WTC11 (cell line): ENCODE measurements at regions not wholly inside any gene's neighbourhood (a gene's known extent, or its start where the extent isn't known, plus 50 kb on each side); places are given as distances from the start of the nearest gene placed in this dataset.

Experiments
- ATAC-seq: fragments of 200-7000 bp; cut with Tn5 transposase; 2 replicates; pipeline ENCODE4 v1.10.0; 2021; ENCODE audit warnings: mild to moderate bottlenecking, moderate library complexity
- CTCF ChIA-PET: fragments of 300-600 bp; sonication (Branson Sonifier 250); formaldehyde crosslinking; loops from one replicate; lab custom pipeline; 2021; ENCODE audit warnings: antibody characterized with exemption; lab: Charles Lee
- POLR2A ChIA-PET: fragments of 350-600 bp; sonication (Branson Sonifier 250); formaldehyde crosslinking; loops from one replicate; lab custom pipeline; 2021; ENCODE audit warnings: antibody characterized with exemption; lab: Charles Lee
- DNase-seq: peaks from one replicate; pipeline ENCODE4 v3.0.0; 2021; ENCODE audit warnings: low spot score
- H3K27ac Mint-ChIP-seq: 2 replicates; pipeline ENCODE4 v1.8.0; 2021; ENCODE audit warnings: mixed read lengths
- H3K27me3 Mint-ChIP-seq: 2 replicates; pipeline ENCODE4 v1.8.0; 2021; ENCODE audit warnings: low read depth, mild to moderate bottlenecking, moderate library complexity, mixed read lengths
- H3K36me3 Mint-ChIP-seq: 2 replicates; pipeline ENCODE4 v1.8.0; 2021; ENCODE audit warnings: mixed read lengths
- H3K4me1 Mint-ChIP-seq: 2 replicates; pipeline ENCODE4 v1.8.0; 2022; ENCODE audit warnings: mixed read lengths
- H3K4me3 Mint-ChIP-seq: 2 replicates; pipeline ENCODE4 v1.8.0; 2021; ENCODE audit warnings: mild to moderate bottlenecking, moderate library complexity, mixed read lengths
- H3K9me3 Mint-ChIP-seq: 2 replicates; pipeline ENCODE4 v1.8.0; 2021; ENCODE audit warnings: mixed read lengths
- ATF1 ChIP-seq: sonication (generic); formaldehyde crosslinking; IDR thresholded peaks from 2 replicates; pipeline ENCODE4 v1.8.1; 2023; ENCODE audit warnings: mild to moderate bottlenecking, moderate library complexity, missing genetic modification reagents
- CTCF ChIP-seq: fragments of 200-600 bp; IDR thresholded peaks from 2 replicates; pipeline ENCODE4 v1.8.0; 2022; ENCODE audit warnings: antibody characterized with exemption
- ETV6 ChIP-seq: sonication (generic); formaldehyde crosslinking; IDR thresholded peaks from 2 replicates; pipeline ENCODE4 v1.8.1; 2022; ENCODE audit warnings: mild to moderate bottlenecking, missing genetic modification reagents
- FOXP1 ChIP-seq: sonication (generic); formaldehyde crosslinking; IDR thresholded peaks from 2 replicates; pipeline ENCODE4 v1.8.0; 2022; ENCODE audit warnings: missing genetic modification reagents, mild to moderate bottlenecking, moderate library complexity, borderline replicate concordance
- GRHL2 ChIP-seq: fragments of 250-450 bp; sonication (Bioruptor Pico); IDR thresholded peaks from 2 replicates; pipeline ENCODE4 v1.8.0; 2022; ENCODE audit warnings: mild to moderate bottlenecking, moderate library complexity; ENCODE audit not compliant: insufficient replicate concordance, severe bottlenecking
- HMGXB4 ChIP-seq: sonication (generic); formaldehyde crosslinking; IDR thresholded peaks from 2 replicates; pipeline ENCODE4 v1.8.1; 2023; ENCODE audit warnings: mild to moderate bottlenecking, moderate library complexity, missing genetic modification reagents
- IRF2 ChIP-seq: sonication (generic); formaldehyde crosslinking; IDR thresholded peaks from 2 replicates; pipeline ENCODE4 v1.8.0; 2022; ENCODE audit warnings: low read depth, missing genetic modification reagents, borderline replicate concordance
- MAX ChIP-seq: sonication (generic); formaldehyde crosslinking; IDR thresholded peaks from 2 replicates; pipeline ENCODE4 v1.8.0; 2022; ENCODE audit warnings: mild to moderate bottlenecking, missing genetic modification reagents
- NR3C1 ChIP-seq: sonication (generic); formaldehyde crosslinking; conservative IDR thresholded peaks from 2 replicates; pipeline ENCODE4 v1.8.1; 2023; ENCODE audit warnings: low read depth, mild to moderate bottlenecking, missing genetic modification reagents
- SMAD3 ChIP-seq: sonication (generic); formaldehyde crosslinking; IDR thresholded peaks from 2 replicates; pipeline ENCODE4 v1.8.0; 2022; ENCODE audit warnings: missing genetic modification reagents, mild to moderate bottlenecking, borderline replicate concordance
- SP1 ChIP-seq: sonication (generic); formaldehyde crosslinking; conservative IDR thresholded peaks from 2 replicates; pipeline ENCODE4 v1.8.1; 2022; ENCODE audit warnings: missing genetic modification reagents
- TP53 ChIP-seq: sonication (generic); formaldehyde crosslinking; IDR thresholded peaks from 2 replicates; pipeline ENCODE4 v1.8.1; 2023; ENCODE audit warnings: mild to moderate bottlenecking, missing genetic modification reagents
- ZNF423 ChIP-seq: fragments of 250-450 bp; sonication (Bioruptor Pico); IDR thresholded peaks from 2 replicates; pipeline ENCODE4 v2.1.2; 2022; ENCODE audit warnings: mild to moderate bottlenecking, moderate library complexity
- ZNF425 ChIP-seq: fragments of 250-450 bp; sonication (Bioruptor Pico); conservative IDR thresholded peaks from 2 replicates; pipeline ENCODE4 v1.9.0; 2021; ENCODE audit warnings: mild to moderate bottlenecking
- TF ChIP-seq, protein P1 (sequence below): sonication (generic); formaldehyde crosslinking; IDR thresholded peaks from 2 replicates; pipeline ENCODE4 v1.8.1; 2023; ENCODE audit warnings: mild to moderate bottlenecking, missing genetic modification reagents, moderate library complexity
- TF ChIP-seq, protein P2 (sequence below): sonication (generic); formaldehyde crosslinking; IDR thresholded peaks from 2 replicates; pipeline ENCODE4 v1.8.0; 2022; ENCODE audit warnings: mild to moderate bottlenecking, missing genetic modification reagents
- TF ChIP-seq, protein P3 (sequence below): sonication (generic); formaldehyde crosslinking; IDR thresholded peaks from 2 replicates; pipeline ENCODE4 v1.8.0; 2022; ENCODE audit warnings: mild to moderate bottlenecking, missing genetic modification reagents

- no peaks in the 10 kb centered on the region for H3K9me3 Mint-ChIP-seq
- no peak overlapping the region for H3K27ac Mint-ChIP-seq
- H3K36me3 Mint-ChIP-seq, result no peaks in the 10 kb centered on the region
- no peaks in the 10 kb centered on the region; the same call in 1 of the 2 replicates for H3K27me3 Mint-ChIP-seq
- ATAC-seq (no peak), DNase-seq (no peak)
- H3K4me3 Mint-ChIP-seq, result no peak overlapping the region
- ChIA-PET CTCF (interaction anchor here (0.8 to 1.0 kb wide), 6 partner anchors 13 to 122 kb away, joined by 3 to 8 read pairs (median 4); no protein-coding TSS in a partner anchor), POLR2A (no interaction called here)
- H3K4me1 Mint-ChIP-seq, result peaks cover 51% of the 10 kb centered on the region
- TF ChIP-seq ATF1 (CRISPR knock-in tag) (no peak), FOXP1 (no peak), SMAD3 (CRISPR knock-in tag) (no peak), GRHL2 (CRISPR knock-in tag) (no peak), SP1 (CRISPR knock-in tag) (no peak), TP53 (CRISPR knock-in tag) (no peak), ZNF425 (no peak)
- TF ChIP-seq, protein P1, sequence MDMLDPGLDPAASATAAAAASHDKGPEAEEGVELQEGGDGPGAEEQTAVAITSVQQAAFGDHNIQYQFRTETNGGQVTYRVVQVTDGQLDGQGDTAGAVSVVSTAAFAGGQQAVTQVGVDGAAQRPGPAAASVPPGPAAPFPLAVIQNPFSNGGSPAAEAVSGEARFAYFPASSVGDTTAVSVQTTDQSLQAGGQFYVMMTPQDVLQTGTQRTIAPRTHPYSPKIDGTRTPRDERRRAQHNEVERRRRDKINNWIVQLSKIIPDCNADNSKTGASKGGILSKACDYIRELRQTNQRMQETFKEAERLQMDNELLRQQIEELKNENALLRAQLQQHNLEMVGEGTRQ (CRISPR knock-in tag), result no peak
- TF ChIP-seq, protein P2, sequence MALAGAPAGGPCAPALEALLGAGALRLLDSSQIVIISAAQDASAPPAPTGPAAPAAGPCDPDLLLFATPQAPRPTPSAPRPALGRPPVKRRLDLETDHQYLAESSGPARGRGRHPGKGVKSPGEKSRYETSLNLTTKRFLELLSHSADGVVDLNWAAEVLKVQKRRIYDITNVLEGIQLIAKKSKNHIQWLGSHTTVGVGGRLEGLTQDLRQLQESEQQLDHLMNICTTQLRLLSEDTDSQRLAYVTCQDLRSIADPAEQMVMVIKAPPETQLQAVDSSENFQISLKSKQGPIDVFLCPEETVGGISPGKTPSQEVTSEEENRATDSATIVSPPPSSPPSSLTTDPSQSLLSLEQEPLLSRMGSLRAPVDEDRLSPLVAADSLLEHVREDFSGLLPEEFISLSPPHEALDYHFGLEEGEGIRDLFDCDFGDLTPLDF (CRISPR knock-in tag), result no peak
Observed at GRCh38 chr16:85315866-85316265, 203.6 kb upstream of the CIBAR2 start.

DNA sequence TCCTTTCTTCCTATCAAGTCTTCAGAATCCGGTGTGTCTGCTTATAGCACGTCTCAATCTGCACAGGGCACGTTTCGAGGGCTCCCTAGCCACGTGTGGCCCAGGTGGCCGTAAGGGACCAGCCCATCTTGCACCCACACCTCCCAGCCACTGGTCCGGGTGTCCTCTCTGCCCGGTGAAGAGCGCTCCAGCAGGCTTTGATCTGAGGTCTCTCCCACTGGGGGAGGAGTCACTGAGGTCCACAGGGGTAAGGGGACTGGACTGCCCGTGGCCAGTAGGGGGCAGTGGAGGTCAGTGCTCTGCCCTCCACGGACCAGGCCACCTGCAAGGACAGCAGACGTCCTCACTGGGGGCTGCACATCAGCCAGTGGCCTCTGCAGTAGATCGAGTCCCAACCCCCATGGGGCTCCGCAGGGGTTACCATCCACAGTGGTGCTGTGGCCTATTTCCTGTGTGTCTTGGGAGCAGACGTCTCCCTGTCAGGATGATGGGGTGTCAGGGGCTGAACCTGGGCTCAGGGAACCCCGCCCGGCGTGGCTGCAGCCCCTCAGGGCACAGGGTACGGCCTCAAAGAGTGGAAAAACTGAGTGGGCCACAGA lies 204.1 kb upstream of the CIBAR2 start:
- Mint-ChIP-seq H3K36me3 (no peaks in the 10 kb centered on the region), H3K27me3 (no peaks in the 10 kb centered on the region), H3K9me3 (no peaks in the 10 kb centered on the region), H3K27ac (0 out of 2 replicates have a peak overlapping the region, but pooled peaks have one; percentile 76)
- DNase-seq (peak; percentile 75), ATAC-seq (peak; percentile 85)
- no peak for TF ChIP-seq IRF2 (CRISPR knock-in tag)
- TF ChIP-seq CTCF, result peak; percentile 91
- no peak for TF ChIP-seq NR3C1 (CRISPR knock-in tag)
- peak; percentile 73 for TF ChIP-seq ZNF423
- TF ChIP-seq MAX (CRISPR knock-in tag), result 0 out of 2 replicates have a peak, but pooled peaks have one; percentile 22
- TF ChIP-seq FOXP1, result no peak
- 0 out of 2 replicates have a peak, but pooled peaks have one; percentile 53 for TF ChIP-seq ETV6 (CRISPR knock-in tag)
- TF ChIP-seq, protein P2 (CRISPR knock-in tag), result no peak
- peak; percentile 68; the same call in 1 of the 2 replicates for TF ChIP-seq HMGXB4 (CRISPR knock-in tag)
- TF ChIP-seq, protein P3, sequence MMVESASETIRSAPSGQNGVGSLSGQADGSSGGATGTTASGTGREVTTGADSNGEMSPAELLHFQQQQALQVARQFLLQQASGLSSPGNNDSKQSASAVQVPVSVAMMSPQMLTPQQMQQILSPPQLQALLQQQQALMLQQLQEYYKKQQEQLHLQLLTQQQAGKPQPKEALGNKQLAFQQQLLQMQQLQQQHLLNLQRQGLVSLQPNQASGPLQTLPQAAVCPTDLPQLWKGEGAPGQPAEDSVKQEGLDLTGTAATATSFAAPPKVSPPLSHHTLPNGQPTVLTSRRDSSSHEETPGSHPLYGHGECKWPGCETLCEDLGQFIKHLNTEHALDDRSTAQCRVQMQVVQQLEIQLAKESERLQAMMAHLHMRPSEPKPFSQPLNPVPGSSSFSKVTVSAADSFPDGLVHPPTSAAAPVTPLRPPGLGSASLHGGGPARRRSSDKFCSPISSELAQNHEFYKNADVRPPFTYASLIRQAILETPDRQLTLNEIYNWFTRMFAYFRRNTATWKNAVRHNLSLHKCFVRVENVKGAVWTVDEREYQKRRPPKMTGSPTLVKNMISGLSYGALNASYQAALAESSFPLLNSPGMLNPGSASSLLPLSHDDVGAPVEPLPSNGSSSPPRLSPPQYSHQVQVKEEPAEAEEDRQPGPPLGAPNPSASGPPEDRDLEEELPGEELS (CRISPR knock-in tag), result 0 out of 2 replicates have a peak, but pooled peaks have one; percentile 37
- TF ChIP-seq, all 79 proteins: peak for 6
- ChIA-PET CTCF (interaction anchor here (0.8 to 1.0 kb wide), 6 partner anchors 13 to 121 kb away, joined by 3 to 8 read pairs (median 4); no protein-coding TSS in a partner anchor), POLR2A (no interaction called here)
- peaks cover 45% of the 10 kb centered on the region for H3K4me1 Mint-ChIP-seq
- no peak overlapping the region for H3K4me3 Mint-ChIP-seq
